ENCODE measurements at regions not wholly inside any gene's neighbourhood (a gene's known extent, or its start where the extent isn't known, plus 50 kb on each side); places are given as distances from the start of the nearest gene placed in this dataset.

DNA sequence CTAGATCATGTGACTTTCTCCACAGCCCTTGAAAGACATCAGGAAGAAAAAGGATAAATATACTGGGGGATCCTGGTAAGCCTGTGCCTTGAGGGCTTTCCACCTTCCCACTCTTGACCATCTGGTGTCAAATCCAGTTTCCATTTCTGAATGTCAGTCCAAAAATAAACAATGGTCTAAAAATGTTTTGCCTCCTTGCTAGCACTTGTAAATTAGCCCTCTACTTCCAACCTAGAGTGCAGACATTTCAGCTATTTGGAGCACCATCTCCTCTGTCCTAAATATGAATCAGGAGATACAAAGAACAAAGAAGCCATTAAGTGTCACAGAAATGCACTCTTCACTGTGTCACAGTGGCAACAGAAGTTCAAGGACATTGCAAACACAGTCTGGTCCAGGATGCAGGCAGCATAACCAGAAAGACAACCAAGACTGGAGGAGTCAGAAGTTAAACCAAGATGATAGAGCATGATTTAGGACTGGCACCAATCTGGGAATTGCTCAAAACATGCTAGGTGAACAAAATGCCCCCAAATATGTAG is 88.1 kb downstream of the CCDC34 start (continued):
- TF ChIP-seq POLR2AphosphoS5 (IDR thresholded peaks at IDR 0.05; ENCODE audit: low read depth, low read length) = no peak
- no peak for TF ChIP-seq ELF1 (IDR thresholded peaks at IDR 0.05; ENCODE audit: borderline replicate concordance, low read depth)
- TF ChIP-seq CBX3 (IDR thresholded peaks at IDR 0.05; ENCODE audit: low read depth) = no peak
- no peak for TF ChIP-seq ZFX (IDR thresholded peaks at IDR 0.05)

DNA sequence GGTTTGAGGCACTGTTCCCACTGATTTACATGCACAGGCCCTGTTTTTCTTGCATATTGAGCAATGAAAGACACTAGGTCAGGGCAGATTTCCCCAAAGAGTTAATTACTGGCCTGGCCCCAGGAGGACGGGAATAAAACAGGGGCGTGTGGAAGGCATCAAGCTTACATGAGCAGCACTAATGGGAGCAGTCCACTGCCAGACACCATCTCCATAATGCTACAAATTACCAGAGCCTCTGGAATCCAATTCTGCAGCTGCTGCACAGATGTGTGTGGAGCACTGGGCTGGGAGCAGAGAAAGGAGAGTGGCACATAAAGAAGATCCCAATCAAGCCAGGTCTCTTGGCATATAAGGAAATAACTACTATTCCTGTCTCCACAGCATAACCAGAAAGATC is 96.9 kb downstream of the CCDC34 start:
- no peak overlapping the region for H3K4me3 ChIP-seq (replicated peaks in 1 of 2; ENCODE audit: low read depth in 1 of 2, low read length in 2 of 2)
- ChIA-PET POLR2A (no interaction called here), CTCF (interaction anchor here (1.0 kb wide), 1 partner anchor 30 kb away, joined by 4 read pairs; no protein-coding TSS in a partner anchor), RAD21 (ENCODE audit: low non-redundant PET in 1 of 2, low total read pairs in 2 of 2, uncharacterized antibody in 2 of 2, unreplicated experiment in 2 of 2) (no interaction called here)
- no peak overlapping the region for H2AFZ ChIP-seq (ENCODE audit: low read depth, low read length, poor library complexity, severe bottlenecking)
- no peak overlapping the region for H3K9ac ChIP-seq (ENCODE audit: low read length)
- BruUV-seq (replicated peaks) = no TSS peak
- no peak for DNase-seq (ENCODE audit: low read depth, low spot score)
- ATAC-seq = no peak
- H3K27ac ChIP-seq (ENCODE audit: low read depth, low read length) = no peak overlapping the region
- H3K79me2 ChIP-seq (ENCODE audit: insufficient read depth, low read length) = no peaks in the 10 kb centered on the region
- no peaks in the 10 kb centered on the region for H4K20me1 ChIP-seq (ENCODE audit: insufficient read depth)
- H3K4me2 ChIP-seq (ENCODE audit: low read length) = no peak overlapping the region
- intact Hi-C loops (cut with micrococcal nuclease) = no loop called here
- H3K4me1 ChIP-seq (ENCODE audit: control insufficient read depth in 1 of 2, insufficient read depth in 2 of 2, low read length in 2 of 2) = no peaks in the 10 kb centered on the region
- H3K9me2 ChIP-seq (ENCODE audit: insufficient read depth) = no peaks in the 10 kb centered on the region
- no peaks in the 10 kb centered on the region for H3K27me3 ChIP-seq (ENCODE audit: insufficient read depth, low read length)
- H3K36me3 ChIP-seq (ENCODE audit: control insufficient read depth in 1 of 2, insufficient read depth in 2 of 2, low read length in 2 of 2) = no peaks in the 10 kb centered on the region
- H3K9me3 ChIP-seq (ENCODE audit: control insufficient read depth in 1 of 2, insufficient read depth in 1 of 2, low read depth in 1 of 2, low read length in 2 of 2) = no peaks in the 10 kb centered on the region
- TF ChIP-seq SRF (IDR thresholded peaks at IDR 0.05; ENCODE audit: low read depth) (no peak), SP1 (IDR thresholded peaks at IDR 0.05; ENCODE audit: low read depth) (no peak), ELF1 (IDR thresholded peaks at IDR 0.05; ENCODE audit: borderline replicate concordance, low read depth) (no peak), SIN3A (IDR thresholded peaks at IDR 0.05; ENCODE audit: low read depth) (no peak), POLR2A (IDR thresholded peaks at IDR 0.05; ENCODE audit: borderline replicate concordance, extremely low read depth, insufficient read depth, insufficient read length) (no peak), CBX3 (IDR thresholded peaks at IDR 0.05; ENCODE audit: low read depth) (no peak), CEBPB (IDR thresholded peaks at IDR 0.05; ENCODE audit: low read depth) (no peak), POLR2AphosphoS5 (IDR thresholded peaks at IDR 0.05; ENCODE audit: low read depth, low read length) (no peak), YY1 (IDR thresholded peaks at IDR 0.05; ENCODE audit: extremely low read depth, insufficient replicate concordance, low read depth, low read length) (no peak), CTCF (IDR thresholded peaks at IDR 0.05 in 2 of 3, conservative IDR thresholded peaks at IDR 0.05 in 1 of 3; ENCODE audit: borderline replicate concordance in 1 of 3, insufficient read depth in 1 of 3, low read depth in 2 of 3, low read length in 2 of 3) (no peak), ZNF274 (IDR thresholded peaks at IDR 0.05; ENCODE audit: low read depth, low read length) (no peak), FOSL1 (IDR thresholded peaks at IDR 0.05; ENCODE audit: low read depth) (no peak), TCF7L2 (IDR thresholded peaks at IDR 0.05; ENCODE audit: borderline replicate concordance, extremely low read depth, insufficient read depth, insufficient read length) (no peak), EZH2phosphoT487 (IDR thresholded peaks at IDR 0.05; ENCODE audit: borderline replicate concordance) (no peak), EZH2 (IDR thresholded peaks at IDR 0.05) (no peak), ZFX (IDR thresholded peaks at IDR 0.05) (no peak), EGR1 (IDR thresholded peaks at IDR 0.05; ENCODE audit: low read depth) (no peak), MAX (IDR thresholded peaks at IDR 0.05) (no peak)
- TF ChIP-seq, protein P1, sequence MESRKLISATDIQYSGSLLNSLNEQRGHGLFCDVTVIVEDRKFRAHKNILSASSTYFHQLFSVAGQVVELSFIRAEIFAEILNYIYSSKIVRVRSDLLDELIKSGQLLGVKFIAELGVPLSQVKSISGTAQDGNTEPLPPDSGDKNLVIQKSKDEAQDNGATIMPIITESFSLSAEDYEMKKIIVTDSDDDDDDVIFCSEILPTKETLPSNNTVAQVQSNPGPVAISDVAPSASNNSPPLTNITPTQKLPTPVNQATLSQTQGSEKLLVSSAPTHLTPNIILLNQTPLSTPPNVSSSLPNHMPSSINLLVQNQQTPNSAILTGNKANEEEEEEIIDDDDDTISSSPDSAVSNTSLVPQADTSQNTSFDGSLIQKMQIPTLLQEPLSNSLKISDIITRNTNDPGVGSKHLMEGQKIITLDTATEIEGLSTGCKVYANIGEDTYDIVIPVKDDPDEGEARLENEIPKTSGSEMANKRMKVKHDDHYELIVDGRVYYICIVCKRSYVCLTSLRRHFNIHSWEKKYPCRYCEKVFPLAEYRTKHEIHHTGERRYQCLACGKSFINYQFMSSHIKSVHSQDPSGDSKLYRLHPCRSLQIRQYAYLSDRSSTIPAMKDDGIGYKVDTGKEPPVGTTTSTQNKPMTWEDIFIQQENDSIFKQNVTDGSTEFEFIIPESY (IDR thresholded peaks at IDR 0.05; ENCODE audit: extremely low read depth, insufficient replicate concordance, low read length) = no peak
- TF ChIP-seq, protein P2, sequence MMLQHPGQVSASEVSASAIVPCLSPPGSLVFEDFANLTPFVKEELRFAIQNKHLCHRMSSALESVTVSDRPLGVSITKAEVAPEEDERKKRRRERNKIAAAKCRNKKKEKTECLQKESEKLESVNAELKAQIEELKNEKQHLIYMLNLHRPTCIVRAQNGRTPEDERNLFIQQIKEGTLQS (IDR thresholded peaks at IDR 0.05) = no peak

Measured in HCT116 (cell line).